Stimulated activated CD4-positive, alpha-beta T cell treated with anti-CD3 and anti-CD28 coated beads, Interleukin-4, amount 100 ng/mL, for 48 hours (primary cell): ENCODE measurements at regions not wholly inside any gene's neighbourhood (a gene's known extent, or its start where the extent isn't known, plus 50 kb on each side); places are given as distances from the start of the nearest gene placed in this dataset.

Experiments used
- DNase-seq, 2 donors: peaks; one replicate each; pipeline ENCODE4 v3.0.0-alpha.2; 2020; ENCODE audit warnings: low read depth in 2 of 2

- DNase-seq, result no peak
These were observed 1603.0 kb upstream of the TENM3 start for GRCh38 chr4:180640193-180640592.

- DNase-seq, result no peak
These were observed 1601.7 kb upstream of the TENM3 start for GRCh38 chr4:180641495-180641894.

GRCh38 chr4:180642732-180643131 lies 1600.5 kb upstream of the TENM3 start:
- DNase-seq, result no peak

GRCh38 chr4:180650273-180650672 lies 1592.9 kb upstream of the TENM3 start:
- DNase-seq, result no peak

GRCh38 chr4:180652533-180652932 lies 1590.7 kb upstream of the TENM3 start:
- DNase-seq, result no peak

- no peak for DNase-seq
These were observed 1587.3 kb upstream of the TENM3 start for GRCh38 chr4:180655886-180656285.

GRCh38 chr4:180657881-180658280 lies 1585.3 kb upstream of the TENM3 start:
- DNase-seq, result no peak

GRCh38 chr4:180664766-180665368 lies 1578.3 kb upstream of the TENM3 start:
- DNase-seq, result peak; percentile 41 to 55

- DNase-seq, result no peak
These were observed 1577.7 kb upstream of the TENM3 start for GRCh38 chr4:180665481-180665880.

- peak in 1 of 2 donors; percentile 6 for DNase-seq
These were observed 1577.0 kb upstream of the TENM3 start for GRCh38 chr4:180665994-180666824.

- DNase-seq, result no peak
These were observed 1574.5 kb upstream of the TENM3 start for GRCh38 chr4:180668732-180669131.

- DNase-seq, result no peak
These were observed 1573.5 kb upstream of the TENM3 start for GRCh38 chr4:180669680-180670079.

- DNase-seq, result no peak
These were observed 1568.4 kb upstream of the TENM3 start for GRCh38 chr4:180674619-180675358.

GRCh38 chr4:180675359-180675650 lies 1567.9 kb upstream of the TENM3 start:
- no peak for DNase-seq

- DNase-seq, result no peak
These were observed 1562.9 kb upstream of the TENM3 start for GRCh38 chr4:180680305-180680704.

- no peak for DNase-seq
These were observed 1560.4 kb upstream of the TENM3 start for GRCh38 chr4:180682776-180683175.

GRCh38 chr4:180683186-180683585 lies 1560.0 kb upstream of the TENM3 start:
- no peak for DNase-seq

GRCh38 chr4:180688480-180688879 lies 1554.7 kb upstream of the TENM3 start:
- DNase-seq, result no peak

- DNase-seq, result no peak
These were observed 1548.3 kb upstream of the TENM3 start for GRCh38 chr4:180694875-180695274.

GRCh38 chr4:180695851-180696250 lies 1547.4 kb upstream of the TENM3 start:
- no peak for DNase-seq

GRCh38 chr4:180696460-180697092 lies 1546.6 kb upstream of the TENM3 start:
- DNase-seq, result no peak

- no peak for DNase-seq
These were observed 1544.5 kb upstream of the TENM3 start for GRCh38 chr4:180698550-180699195.
